HG02884 (cell line): ENCODE measurements at regions not wholly inside any gene's neighbourhood (a gene's known extent, or its start where the extent isn't known, plus 50 kb on each side); places are given as distances from the start of the nearest gene placed in this dataset.

Experiments
- ATAC-seq: cut with Tn5 transposase; IDR thresholded peaks from one replicate; pipeline ENCODE4 v1.9.1; 2021; ENCODE audit warnings: mild to moderate bottlenecking, moderate library complexity; ENCODE audit not compliant: unreplicated experiment

GRCh38 chr18:60662491-60662890, 289.9 kb upstream of the MC4R start:
- ATAC-seq: no peak

- no peak for ATAC-seq
These were observed 290.8 kb upstream of the MC4R start for GRCh38 chr18:60663060-60663989.

GRCh38 chr18:60664736-60665135, 292.2 kb upstream of the MC4R start:
- ATAC-seq: no peak

- ATAC-seq: no peak
These were observed 294.4 kb upstream of the MC4R start for GRCh38 chr18:60667016-60667415.

- no peak for ATAC-seq
These were observed 296.0 kb upstream of the MC4R start for GRCh38 chr18:60668583-60668982.

- no peak for ATAC-seq
These were observed 297.4 kb upstream of the MC4R start for GRCh38 chr18:60669938-60670337.

GRCh38 chr18:60671021-60671420, 298.4 kb upstream of the MC4R start:
- no peak for ATAC-seq

GRCh38 chr18:60675126-60675525, 302.6 kb upstream of the MC4R start:
- ATAC-seq: no peak

- ATAC-seq: no peak
These were observed 303.2 kb upstream of the MC4R start for GRCh38 chr18:60675801-60676200.

GRCh38 chr18:60676815-60677214, 304.2 kb upstream of the MC4R start:
- ATAC-seq: no peak

GRCh38 chr18:60684843-60685513, 312.4 kb upstream of the MC4R start:
- no peak for ATAC-seq

GRCh38 chr18:60686142-60686541, 313.6 kb upstream of the MC4R start:
- ATAC-seq: no peak

- no peak for ATAC-seq
These were observed 318.5 kb upstream of the MC4R start for GRCh38 chr18:60691061-60691460.

GRCh38 chr18:60693426-60693825, 320.9 kb upstream of the MC4R start:
- no peak for ATAC-seq

GRCh38 chr18:60698901-60699300, 326.3 kb upstream of the MC4R start:
- no peak for ATAC-seq

GRCh38 chr18:60722742-60723141, 350.2 kb upstream of the MC4R start:
- ATAC-seq: no peak

GRCh38 chr18:60732143-60732542, 359.6 kb upstream of the MC4R start:
- no peak for ATAC-seq

GRCh38 chr18:60739212-60739611, 366.6 kb upstream of the MC4R start:
- ATAC-seq: no peak

GRCh38 chr18:60740313-60740712, 367.7 kb upstream of the MC4R start:
- no peak for ATAC-seq

- no peak for ATAC-seq
These were observed 373.9 kb upstream of the MC4R start for GRCh38 chr18:60746491-60746890.

GRCh38 chr18:60746919-60747318, 374.3 kb upstream of the MC4R start:
- ATAC-seq: no peak

- ATAC-seq: no peak
These were observed 381.2 kb upstream of the MC4R start for GRCh38 chr18:60753753-60754152.
